Bronchial epithelial cell (primary cell): ENCODE measurements at regions not wholly inside any gene's neighbourhood (a gene's known extent, or its start where the extent isn't known, plus 50 kb on each side); places are given as distances from the start of the nearest gene placed in this dataset.
A peak's percentile ranks its signal among the peaks of the same experiment; 100 is the strongest.
"Not testable (repeated sequence)": the region's sequence is repeated elsewhere in the genome, so short reads cannot be mapped to it uniquely, and the experiment has no call there.

Experiments used
- DNase-seq: peaks from one replicate; pipeline ENCODE4 v3.0.0-alpha.2; 2010; ENCODE audit warnings: low read depth
- FAIRE-seq: peaks from 2 replicates; lab custom pipeline; 2011; peaks lifted over from hg19 to GRCh38; lab: Jason Lieb, UNC
- H3K27me3 ChIP-seq: 2 replicates; pipeline ENCODE4 v1.5.1; 2011; ENCODE audit warnings: low read length; ENCODE audit not compliant: control insufficient read depth, insufficient read depth
- H3K36me3 ChIP-seq: 2 replicates; pipeline ENCODE4 v1.5.1; 2011; ENCODE audit warnings: low read length; ENCODE audit not compliant: control insufficient read depth, insufficient read depth
- H3K4me3 ChIP-seq: 2 replicates; pipeline ENCODE4 v1.5.1; 2011; ENCODE audit warnings: mild to moderate bottlenecking, low read depth, low read length, control low read depth
- TF ChIP-seq, protein P1 (sequence below): IDR thresholded peaks from 2 replicates; pipeline ENCODE4 v1.5.1; 2011; ENCODE audit warnings: mild to moderate bottlenecking, moderate library complexity, low read length, control low read depth, inconsistent platforms; ENCODE audit not compliant: insufficient read depth, severe bottlenecking

DNA sequence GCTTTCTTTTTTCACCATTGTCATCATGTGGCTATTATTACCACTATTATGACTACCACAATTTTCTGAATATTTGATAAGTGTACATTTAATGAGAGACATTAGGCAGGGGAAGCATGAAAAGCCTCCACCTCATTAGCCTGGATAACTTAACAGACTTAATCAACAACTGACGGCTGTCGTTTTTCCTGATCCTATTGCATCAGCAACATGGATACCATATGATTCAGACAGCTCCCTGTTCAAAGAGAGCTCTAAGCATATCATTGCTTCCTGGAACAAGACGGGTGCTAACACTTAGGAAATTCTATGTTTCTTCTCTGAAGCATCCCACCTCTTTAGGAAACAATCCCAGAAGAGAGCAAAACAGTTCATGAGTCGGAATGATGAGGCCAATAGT, 765.2 kb downstream of the NOVA1 start:
- TF ChIP-seq, protein P1, sequence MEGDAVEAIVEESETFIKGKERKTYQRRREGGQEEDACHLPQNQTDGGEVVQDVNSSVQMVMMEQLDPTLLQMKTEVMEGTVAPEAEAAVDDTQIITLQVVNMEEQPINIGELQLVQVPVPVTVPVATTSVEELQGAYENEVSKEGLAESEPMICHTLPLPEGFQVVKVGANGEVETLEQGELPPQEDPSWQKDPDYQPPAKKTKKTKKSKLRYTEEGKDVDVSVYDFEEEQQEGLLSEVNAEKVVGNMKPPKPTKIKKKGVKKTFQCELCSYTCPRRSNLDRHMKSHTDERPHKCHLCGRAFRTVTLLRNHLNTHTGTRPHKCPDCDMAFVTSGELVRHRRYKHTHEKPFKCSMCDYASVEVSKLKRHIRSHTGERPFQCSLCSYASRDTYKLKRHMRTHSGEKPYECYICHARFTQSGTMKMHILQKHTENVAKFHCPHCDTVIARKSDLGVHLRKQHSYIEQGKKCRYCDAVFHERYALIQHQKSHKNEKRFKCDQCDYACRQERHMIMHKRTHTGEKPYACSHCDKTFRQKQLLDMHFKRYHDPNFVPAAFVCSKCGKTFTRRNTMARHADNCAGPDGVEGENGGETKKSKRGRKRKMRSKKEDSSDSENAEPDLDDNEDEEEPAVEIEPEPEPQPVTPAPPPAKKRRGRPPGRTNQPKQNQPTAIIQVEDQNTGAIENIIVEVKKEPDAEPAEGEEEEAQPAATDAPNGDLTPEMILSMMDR = no peak
- no peak overlapping the region for H3K4me3 ChIP-seq
- no peak for FAIRE-seq
- peak; percentile 4 for DNase-seq
- H3K27me3 ChIP-seq = no peaks in the 10 kb centered on the region
- H3K36me3 ChIP-seq = no peaks in the 10 kb centered on the region

DNA sequence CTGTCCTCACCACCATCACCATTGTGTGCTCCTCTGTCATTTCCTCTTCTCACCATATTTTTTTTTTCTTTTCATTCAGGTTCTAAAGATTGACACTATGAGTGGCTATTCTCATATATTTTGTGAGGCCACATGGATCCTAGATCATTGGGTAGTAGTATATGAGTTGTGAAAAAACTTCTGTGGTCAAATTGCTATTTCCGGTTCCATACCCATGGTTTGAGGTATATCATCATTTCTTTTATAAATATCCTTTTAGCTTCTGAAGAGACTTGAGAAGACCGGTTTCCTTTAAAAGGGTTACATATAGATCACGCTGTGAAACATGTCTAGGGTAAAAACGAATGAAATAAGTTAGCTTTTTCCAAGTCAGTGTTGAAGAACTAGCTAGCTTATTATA, 769.3 kb downstream of the NOVA1 start:
- no peak for DNase-seq
- Histone ChIP-seq H3K4me3 (no peak overlapping the region), H3K36me3 (no peaks in the 10 kb centered on the region), H3K27me3 (no peaks in the 10 kb centered on the region)
- TF ChIP-seq, protein P1 = no peak
- no peak for FAIRE-seq

DNA sequence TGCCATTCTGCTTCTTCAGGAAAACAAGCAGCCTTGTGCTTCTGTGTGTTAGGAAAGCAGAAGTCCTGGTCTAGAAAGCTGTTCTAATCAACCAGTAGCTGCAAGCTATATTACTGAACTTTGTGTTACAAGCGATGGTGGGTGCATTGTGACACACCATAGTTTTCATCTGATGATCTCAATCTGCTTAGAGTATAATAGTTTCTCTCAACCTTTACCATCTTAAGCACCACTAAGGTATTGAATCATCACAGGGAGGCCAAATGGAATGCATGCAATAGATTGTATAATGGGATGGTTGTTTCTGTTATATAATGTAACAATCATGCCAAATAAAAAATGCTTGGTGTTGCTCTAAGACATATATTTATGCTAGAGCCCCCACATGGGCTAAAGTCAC, 771.7 kb downstream of the NOVA1 start:
- FAIRE-seq (no peak), DNase-seq (no peak)
- Histone ChIP-seq H3K27me3 (no peaks in the 10 kb centered on the region), H3K36me3 (no peaks in the 10 kb centered on the region), H3K4me3 (no peak overlapping the region)
- TF ChIP-seq, protein P1 = no peak

DNA sequence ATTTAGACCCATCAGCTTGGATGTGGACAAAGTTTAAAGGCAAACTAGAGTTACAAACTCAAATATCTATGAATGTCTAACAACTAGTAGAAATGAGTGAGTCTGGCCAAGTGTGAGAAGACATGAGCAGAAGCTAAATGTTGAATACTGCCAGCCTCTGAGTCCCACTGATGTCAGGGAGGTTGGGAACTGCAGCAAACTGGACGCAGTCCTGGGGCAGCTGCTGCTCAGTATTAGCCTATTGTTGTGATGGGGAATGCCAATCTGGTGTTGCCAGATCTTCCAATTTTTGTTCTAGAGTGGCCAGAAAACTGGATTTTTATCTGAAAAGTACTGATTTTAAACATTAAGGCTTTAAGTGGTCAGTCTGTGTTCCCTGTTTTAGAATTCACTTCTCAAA, 770.4 kb upstream of the STXBP6 start:
- Histone ChIP-seq H3K27me3 (no peaks in the 10 kb centered on the region), H3K36me3 (no peaks in the 10 kb centered on the region), H3K4me3 (no peak overlapping the region)
- peak; percentile 32 for FAIRE-seq
- TF ChIP-seq, protein P1 = no peak
- DNase-seq = no peak

DNA sequence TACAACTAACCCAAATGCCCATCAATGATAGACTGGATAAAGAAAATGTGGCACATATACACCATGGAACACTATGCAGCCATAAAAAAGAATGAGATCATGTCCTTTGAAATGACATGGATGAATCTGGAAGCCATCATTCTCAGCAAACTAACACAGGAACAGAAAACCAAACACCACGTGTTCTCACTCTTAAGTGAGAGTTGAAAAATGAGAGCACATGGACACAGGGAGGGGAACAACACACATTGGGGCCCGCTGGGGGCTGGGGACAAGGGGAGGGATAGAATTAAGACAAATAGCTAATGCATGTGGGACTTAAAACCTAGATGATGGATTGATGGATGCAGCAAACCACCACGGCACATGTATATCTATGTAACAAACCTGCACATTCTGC, 764.7 kb upstream of the STXBP6 start:
- not testable (repeated sequence) for H3K27me3 ChIP-seq, DNase-seq, H3K4me3 ChIP-seq, FAIRE-seq, H3K36me3 ChIP-seq

DNA sequence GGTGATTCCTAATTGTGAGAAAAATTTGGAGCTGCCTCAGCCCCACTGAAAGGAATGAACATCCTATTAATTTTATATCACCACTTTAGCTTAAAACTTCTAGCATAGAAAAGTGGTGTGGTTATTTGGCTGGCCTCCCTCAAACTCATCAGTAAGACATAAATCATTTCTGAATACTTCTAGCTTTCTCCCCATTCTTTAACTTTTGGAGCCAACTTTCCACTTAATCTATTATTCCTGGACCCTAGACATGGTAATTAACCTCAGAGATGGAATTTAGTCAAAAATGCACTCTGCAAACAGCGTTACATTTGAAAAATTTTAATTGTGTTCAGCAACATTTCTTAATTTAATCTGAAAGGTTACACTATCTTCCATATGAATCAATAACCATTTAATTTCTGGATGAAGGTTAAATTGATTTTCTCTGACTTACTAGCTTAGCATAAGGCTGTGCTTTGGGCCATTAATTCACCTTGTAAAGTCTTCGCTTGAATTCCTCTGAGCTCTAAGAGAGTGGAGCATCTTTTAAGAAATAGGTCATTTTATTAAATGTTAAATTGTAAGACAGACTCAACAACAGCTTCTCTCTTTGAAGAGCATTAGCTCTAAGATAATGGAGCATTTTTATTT, 753.6 kb upstream of the STXBP6 start:
- no peak overlapping the region for H3K4me3 ChIP-seq
- no peak for DNase-seq
- no peaks in the 10 kb centered on the region for H3K36me3 ChIP-seq
- no peak for FAIRE-seq
- TF ChIP-seq, protein P1 = no peak
- no peaks in the 10 kb centered on the region for H3K27me3 ChIP-seq
